Stimulated activated effector memory CD8-positive, alpha-beta T cell treated with anti-CD3 and anti-CD28 coated beads, Interleukin-12 subunit alpha, Interleukin-12 subunit beta, amount 100 ng/mL, for 72 hours (primary cell): ENCODE measurements at regions not wholly inside any gene's neighbourhood (a gene's known extent, or its start where the extent isn't known, plus 50 kb on each side); places are given as distances from the start of the nearest gene placed in this dataset.
"Not testable (repeated sequence)": the region's sequence is repeated elsewhere in the genome, so short reads cannot be mapped to it uniquely, and the experiment has no call there.

Source experiments
- ATAC-seq: fragments of 150-1000 bp; cut with Tn5 transposase; 2 replicates; pipeline ENCODE4 v1.10.0; 2021
- DNase-seq, 2 donors: peaks; one replicate each; pipeline ENCODE4 v3.0.0; 2021 to 2022; ENCODE audit warnings: low spot score in 2 of 2
- H3K27ac Mint-ChIP-seq: one replicate; pipeline ENCODE4 v1.8.0; 2022; ENCODE audit warnings: mild to moderate bottlenecking, mixed read lengths
- H3K36me3 Mint-ChIP-seq: one replicate; pipeline ENCODE4 v1.8.0; 2022; ENCODE audit warnings: mild to moderate bottlenecking, mixed read lengths
- H3K4me1 Mint-ChIP-seq: one replicate; pipeline ENCODE4 v1.8.0; 2022; ENCODE audit warnings: mixed read lengths
- H3K4me3 Mint-ChIP-seq: one replicate; pipeline ENCODE4 v1.8.0; 2022; ENCODE audit warnings: mild to moderate bottlenecking, mixed read lengths
- H3K9me3 Mint-ChIP-seq: one replicate; pipeline ENCODE4 v1.8.0; 2022; ENCODE audit warnings: mixed read lengths

GRCh38 chr13:44808185-44808584 lies 181.1 kb downstream of the NUFIP1 start:
- no peak overlapping the region for H3K4me3 Mint-ChIP-seq
- no peaks in the 10 kb centered on the region for H3K9me3 Mint-ChIP-seq
- H3K27ac Mint-ChIP-seq: no peak overlapping the region
- no peak for ATAC-seq
- no peaks in the 10 kb centered on the region for H3K4me1 Mint-ChIP-seq
- DNase-seq: no peak
- no peaks in the 10 kb centered on the region for H3K36me3 Mint-ChIP-seq

- ATAC-seq: no peak
- no peak for DNase-seq
- Mint-ChIP-seq H3K27ac (no peak overlapping the region), H3K36me3 (no peaks in the 10 kb centered on the region), H3K4me1 (no peaks in the 10 kb centered on the region), H3K4me3 (no peak overlapping the region), H3K9me3 (no peaks in the 10 kb centered on the region)
Measured at GRCh38 chr13:44807449-44808034, 181.7 kb downstream of the NUFIP1 start.

GRCh38 chr13:44806826-44807225 lies 182.4 kb downstream of the NUFIP1 start:
- DNase-seq: no peak
- H3K36me3 Mint-ChIP-seq: no peaks in the 10 kb centered on the region
- H3K4me1 Mint-ChIP-seq: no peaks in the 10 kb centered on the region
- no peaks in the 10 kb centered on the region for H3K9me3 Mint-ChIP-seq
- ATAC-seq: no peak
- no peak overlapping the region for H3K27ac Mint-ChIP-seq
- no peak overlapping the region for H3K4me3 Mint-ChIP-seq

- H3K36me3 Mint-ChIP-seq: no peaks in the 10 kb centered on the region
- no peak overlapping the region for H3K27ac Mint-ChIP-seq
- ATAC-seq: no peak
- no peak overlapping the region for H3K4me3 Mint-ChIP-seq
- H3K4me1 Mint-ChIP-seq: no peaks in the 10 kb centered on the region
- no peak for DNase-seq
- H3K9me3 Mint-ChIP-seq: no peaks in the 10 kb centered on the region
Measured at GRCh38 chr13:44805585-44805984, 183.7 kb downstream of the NUFIP1 start.

- Mint-ChIP-seq H3K36me3 (no peaks in the 10 kb centered on the region), H3K27ac (no peak overlapping the region), H3K9me3 (no peaks in the 10 kb centered on the region), H3K4me3 (no peak overlapping the region), H3K4me1 (no peaks in the 10 kb centered on the region)
- ATAC-seq (no peak), DNase-seq (no peak)
Measured at GRCh38 chr13:44803390-44803789, 185.9 kb downstream of the NUFIP1 start.

GRCh38 chr13:44802491-44802890 lies 186.8 kb downstream of the NUFIP1 start:
- ATAC-seq (no peak), DNase-seq (no peak)
- no peaks in the 10 kb centered on the region for H3K9me3 Mint-ChIP-seq
- no peaks in the 10 kb centered on the region for H3K36me3 Mint-ChIP-seq
- no peaks in the 10 kb centered on the region for H3K4me1 Mint-ChIP-seq
- no peak overlapping the region for H3K27ac Mint-ChIP-seq
- no peak overlapping the region for H3K4me3 Mint-ChIP-seq

DNA sequence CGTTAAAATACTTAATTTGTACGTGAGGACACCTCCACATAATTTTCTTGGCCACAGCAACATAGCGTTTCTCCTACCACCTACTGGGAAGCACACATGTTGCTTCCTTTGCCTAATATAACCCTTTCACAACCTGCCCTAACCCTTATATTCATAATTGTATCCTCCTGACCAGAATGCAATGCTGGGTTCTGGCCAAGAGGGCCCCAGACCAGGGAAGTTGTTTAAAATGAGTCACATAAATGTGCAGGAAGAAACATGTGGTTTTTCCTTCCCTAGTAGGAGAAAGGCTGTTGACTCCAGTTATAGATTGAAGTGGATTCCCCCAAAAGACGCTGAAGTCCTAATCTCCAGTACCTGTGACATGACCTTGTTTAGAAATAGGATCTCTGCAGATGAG lies 187.3 kb downstream of the NUFIP1 start:
- no peaks in the 10 kb centered on the region for H3K36me3 Mint-ChIP-seq
- no peak overlapping the region for H3K4me3 Mint-ChIP-seq
- ATAC-seq (no peak), DNase-seq (no peak)
- no peaks in the 10 kb centered on the region for H3K9me3 Mint-ChIP-seq
- H3K4me1 Mint-ChIP-seq: no peaks in the 10 kb centered on the region
- no peak overlapping the region for H3K27ac Mint-ChIP-seq

DNA sequence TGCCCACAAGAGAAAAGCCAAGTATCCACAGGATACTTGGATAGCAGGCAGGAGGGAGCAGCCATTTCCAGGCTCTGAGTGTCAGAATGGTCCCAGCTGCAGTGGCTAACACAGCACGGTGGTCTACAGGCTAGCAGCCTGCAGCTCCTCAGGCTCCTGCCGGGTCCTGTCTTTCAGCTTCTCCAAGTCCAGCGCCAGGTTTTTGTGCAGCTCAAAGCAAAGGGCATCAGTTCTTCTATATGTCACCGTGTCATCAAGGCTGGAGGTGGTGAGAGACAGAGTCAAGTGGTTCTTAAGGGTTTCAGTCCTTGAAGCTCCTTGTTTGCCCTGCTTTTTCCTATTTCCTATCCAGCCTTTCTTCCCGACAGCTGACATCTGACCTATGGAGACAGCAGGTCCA lies 188.6 kb downstream of the NUFIP1 start:
- no peak overlapping the region for H3K27ac Mint-ChIP-seq
- no peak for ATAC-seq
- H3K4me3 Mint-ChIP-seq: no peak overlapping the region
- no peaks in the 10 kb centered on the region for H3K9me3 Mint-ChIP-seq
- DNase-seq: no peak
- no peaks in the 10 kb centered on the region for H3K36me3 Mint-ChIP-seq
- H3K4me1 Mint-ChIP-seq: no peaks in the 10 kb centered on the region

- no peak overlapping the region for H3K27ac Mint-ChIP-seq
- H3K4me1 Mint-ChIP-seq: no peaks in the 10 kb centered on the region
- H3K36me3 Mint-ChIP-seq: no peaks in the 10 kb centered on the region
- DNase-seq (no peak), ATAC-seq (no peak)
- no peak overlapping the region for H3K4me3 Mint-ChIP-seq
- H3K9me3 Mint-ChIP-seq: no peaks in the 10 kb centered on the region
Measured at GRCh38 chr13:44797685-44798084, 191.6 kb downstream of the NUFIP1 start.

GRCh38 chr13:44796597-44797490 lies 192.4 kb downstream of the NUFIP1 start:
- H3K27ac Mint-ChIP-seq: no peak overlapping the region
- no peaks in the 10 kb centered on the region for H3K36me3 Mint-ChIP-seq
- H3K4me3 Mint-ChIP-seq: no peak overlapping the region
- no peaks in the 10 kb centered on the region for H3K4me1 Mint-ChIP-seq
- ATAC-seq: no peak
- DNase-seq: no peak
- no peaks in the 10 kb centered on the region for H3K9me3 Mint-ChIP-seq

GRCh38 chr13:44796039-44796438 lies 193.2 kb downstream of the NUFIP1 start:
- H3K4me1 Mint-ChIP-seq, H3K9me3 Mint-ChIP-seq, H3K36me3 Mint-ChIP-seq, DNase-seq, ATAC-seq, H3K4me3 Mint-ChIP-seq, H3K27ac Mint-ChIP-seq: not testable (repeated sequence)

- Mint-ChIP-seq H3K36me3 (no peaks in the 10 kb centered on the region), H3K4me3 (no peak overlapping the region), H3K9me3 (no peaks in the 10 kb centered on the region), H3K4me1 (no peaks in the 10 kb centered on the region), H3K27ac (no peak overlapping the region)
- ATAC-seq (no peak), DNase-seq (no peak)
Measured at GRCh38 chr13:44795176-44795575, 194.1 kb downstream of the NUFIP1 start.

DNA sequence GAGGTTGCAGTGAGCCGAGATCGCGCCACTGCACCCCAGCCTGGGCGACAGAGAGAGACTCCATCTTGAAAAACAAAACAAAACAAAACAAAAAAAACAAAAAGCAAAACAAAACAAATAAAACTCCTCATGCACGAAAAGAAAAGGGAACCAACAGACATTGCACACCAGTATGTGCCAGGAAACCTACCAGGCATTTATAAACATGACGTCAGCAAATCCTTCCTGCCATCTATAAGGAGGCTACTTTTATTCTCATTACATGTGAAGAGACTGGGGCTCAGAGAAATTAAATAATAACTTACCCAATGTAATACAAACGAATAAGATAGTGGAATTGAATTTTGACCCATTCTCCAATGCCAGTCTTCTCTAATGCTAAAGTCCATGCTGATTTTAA lies 197.2 kb downstream of the NUFIP1 start:
- Mint-ChIP-seq H3K4me1 (no peaks in the 10 kb centered on the region), H3K4me3 (no peak overlapping the region), H3K9me3 (no peaks in the 10 kb centered on the region), H3K27ac (no peak overlapping the region), H3K36me3 (no peaks in the 10 kb centered on the region)
- ATAC-seq: no peak
- no peak for DNase-seq

DNA sequence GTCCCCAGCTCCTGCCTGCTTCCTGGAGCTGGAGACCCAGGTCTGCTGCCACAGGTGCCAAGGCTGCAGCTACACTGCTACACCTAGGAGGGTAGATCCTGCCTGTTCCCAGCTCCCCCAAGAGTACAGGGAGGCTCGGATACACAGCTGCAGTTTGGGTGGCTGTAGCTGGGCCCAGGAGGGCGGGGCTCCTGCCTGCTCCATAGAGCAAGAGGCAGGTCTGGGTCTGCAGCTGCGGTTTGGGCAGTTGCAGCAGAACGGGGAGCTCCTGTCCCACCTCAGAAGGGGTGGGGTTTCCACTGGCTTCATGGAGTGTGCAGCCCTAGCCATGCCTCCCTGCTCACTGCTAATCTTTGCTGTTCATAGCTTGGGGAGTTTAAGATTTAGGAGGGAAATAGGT lies 199.0 kb downstream of the NUFIP1 start:
- Mint-ChIP-seq H3K36me3 (no peaks in the 10 kb centered on the region), H3K4me3 (no peak overlapping the region), H3K27ac (no peak overlapping the region), H3K4me1 (no peaks in the 10 kb centered on the region), H3K9me3 (no peaks in the 10 kb centered on the region)
- DNase-seq (no peak), ATAC-seq (no peak)

DNA sequence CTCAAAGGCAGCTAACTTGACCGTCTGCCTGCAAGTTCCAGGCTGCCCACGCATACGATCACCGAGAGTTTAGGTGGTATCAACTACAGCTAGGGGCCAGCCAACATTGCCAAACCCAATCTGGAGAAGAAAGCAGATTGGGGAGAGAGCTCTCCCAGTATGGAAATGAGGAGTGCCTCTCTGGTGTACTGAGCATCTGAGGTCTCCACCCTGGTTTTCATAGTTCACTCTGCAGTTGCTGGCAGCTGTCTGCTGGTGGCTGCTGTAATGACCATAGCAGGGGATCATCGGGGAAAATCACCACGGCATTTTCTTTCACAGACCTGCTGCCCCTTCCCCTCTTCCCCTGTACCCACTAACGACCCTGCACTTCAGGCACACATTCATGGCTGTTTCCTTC lies 201.7 kb downstream of the NUFIP1 start:
- no peak overlapping the region for H3K27ac Mint-ChIP-seq
- DNase-seq: no peak

DNA sequence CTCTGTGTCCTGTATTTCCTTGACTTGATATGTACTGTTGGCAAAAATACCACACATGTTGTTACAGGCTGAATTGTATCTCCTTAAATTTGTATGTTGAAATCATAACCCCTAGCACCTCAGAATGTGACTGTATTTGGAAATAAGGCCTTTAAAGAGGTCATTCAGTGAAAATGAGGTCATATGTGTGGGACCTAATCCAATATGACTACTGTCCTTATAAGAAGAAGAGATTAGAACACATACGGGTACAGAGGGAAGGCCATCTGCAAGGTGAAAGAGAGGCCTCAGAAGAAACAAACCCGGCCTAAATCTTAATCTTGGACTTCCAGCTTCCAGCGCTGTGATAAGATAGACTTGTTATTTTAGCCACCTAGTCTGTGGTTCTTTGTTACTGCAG lies 202.5 kb downstream of the NUFIP1 start:
- no peak for ATAC-seq
- Mint-ChIP-seq H3K27ac (no peak overlapping the region), H3K4me3 (no peak overlapping the region)

More for the DNA sequence above, 201.7 kb downstream of the NUFIP1 start:
- ATAC-seq: no peak
- H3K36me3 Mint-ChIP-seq: no peaks in the 10 kb centered on the region
- H3K4me3 Mint-ChIP-seq: no peak overlapping the region
- no peaks in the 10 kb centered on the region for H3K9me3 Mint-ChIP-seq
- H3K4me1 Mint-ChIP-seq: no peaks in the 10 kb centered on the region

More for the DNA sequence above, 202.5 kb downstream of the NUFIP1 start:
- no peaks in the 10 kb centered on the region for H3K4me1 Mint-ChIP-seq
- DNase-seq: no peak
- H3K9me3 Mint-ChIP-seq: no peaks in the 10 kb centered on the region
- H3K36me3 Mint-ChIP-seq: no peaks in the 10 kb centered on the region
